ENCODE measurements at regions not wholly inside any gene's neighbourhood (a gene's known extent, or its start where the extent isn't known, plus 50 kb on each side); places are given as distances from the start of the nearest gene placed in this dataset.

DNA sequence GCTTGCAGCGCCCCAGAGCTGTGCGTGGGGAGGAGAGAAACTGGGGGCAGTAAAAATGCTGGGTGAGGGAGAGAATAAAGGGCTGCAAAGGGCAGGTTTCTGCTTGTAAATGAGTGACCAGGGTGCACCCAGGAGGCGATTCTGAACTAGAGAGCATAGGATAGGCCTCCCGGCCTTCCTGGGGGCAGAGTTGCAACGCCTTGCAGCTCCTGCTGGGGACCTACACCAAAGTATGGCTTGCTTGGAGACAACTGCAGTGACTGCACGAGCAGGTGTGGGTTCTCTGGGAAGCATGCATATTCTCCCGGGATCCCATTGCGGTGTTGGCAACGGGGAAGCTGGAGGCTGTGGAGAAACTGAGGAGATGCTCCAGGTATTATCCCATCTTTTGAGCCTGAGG is 111.6 kb upstream of the SPACA1 start:
- DNase-seq (ENCODE audit: low spot score) = no peak

DNA sequence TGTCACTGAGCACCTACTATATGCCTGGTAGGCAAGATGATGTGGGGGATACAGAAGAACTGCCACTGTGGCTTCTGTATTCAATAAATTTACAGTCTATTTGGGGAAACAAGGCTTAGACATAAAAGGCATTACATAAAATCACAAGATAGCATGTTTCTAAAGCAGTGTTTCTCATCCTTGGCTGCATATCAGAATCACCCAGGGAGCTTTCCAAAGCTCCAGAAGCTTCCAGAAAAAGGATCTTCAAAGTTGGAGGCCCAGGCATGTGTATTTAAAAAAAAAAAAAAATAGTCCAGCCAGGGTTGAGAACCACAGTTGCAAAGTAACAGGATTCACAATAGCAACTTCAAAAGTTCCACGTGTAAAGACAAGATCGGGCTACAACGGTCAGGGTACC is 112.4 kb upstream of the SPACA1 start:
- DNase-seq (ENCODE audit: low spot score) = no peak

DNA sequence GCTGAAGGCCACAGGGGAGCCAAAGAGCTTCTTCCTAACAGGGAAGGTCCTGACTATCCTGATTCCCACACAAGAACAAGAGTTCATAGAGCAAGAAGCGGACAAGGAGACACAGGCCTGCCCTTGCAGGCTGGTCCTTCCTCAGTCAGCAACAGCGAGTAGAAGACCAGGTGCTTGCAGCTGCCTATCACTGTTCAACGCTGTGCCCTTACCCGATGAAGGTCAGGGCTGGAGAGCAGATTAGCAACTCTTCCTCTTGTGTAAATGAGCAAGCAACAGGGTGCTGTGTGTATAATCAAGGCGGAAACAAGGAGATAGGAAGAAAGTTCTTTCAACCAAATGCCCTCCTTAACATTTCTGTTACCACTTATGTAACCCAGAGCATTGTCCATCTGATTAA is 115.3 kb upstream of the SPACA1 start:
- no peak for DNase-seq (ENCODE audit: low spot score)

DNA sequence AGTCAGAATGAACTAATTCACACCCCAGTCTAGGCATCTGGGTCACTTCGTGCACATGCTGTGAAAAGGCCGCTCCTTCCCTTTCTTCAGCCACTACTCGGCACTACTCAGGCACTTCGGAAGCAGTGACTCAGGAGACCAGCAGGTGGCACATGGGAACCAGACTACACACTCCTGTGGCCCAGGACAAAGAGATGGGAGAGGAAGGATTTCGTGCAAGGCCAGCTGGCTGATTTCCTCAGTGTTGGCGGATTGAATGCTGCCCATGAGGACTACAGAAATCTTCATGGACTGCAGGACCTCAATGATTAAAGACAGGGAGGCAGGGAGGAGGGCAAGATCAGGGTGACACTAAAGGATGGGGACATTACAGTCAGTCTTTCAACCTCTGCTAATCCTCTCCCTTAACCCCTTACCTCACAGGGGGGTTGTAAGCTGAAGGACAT is 117.8 kb upstream of the SPACA1 start:
- peak; percentile 91 for DNase-seq (ENCODE audit: low spot score)

DNA sequence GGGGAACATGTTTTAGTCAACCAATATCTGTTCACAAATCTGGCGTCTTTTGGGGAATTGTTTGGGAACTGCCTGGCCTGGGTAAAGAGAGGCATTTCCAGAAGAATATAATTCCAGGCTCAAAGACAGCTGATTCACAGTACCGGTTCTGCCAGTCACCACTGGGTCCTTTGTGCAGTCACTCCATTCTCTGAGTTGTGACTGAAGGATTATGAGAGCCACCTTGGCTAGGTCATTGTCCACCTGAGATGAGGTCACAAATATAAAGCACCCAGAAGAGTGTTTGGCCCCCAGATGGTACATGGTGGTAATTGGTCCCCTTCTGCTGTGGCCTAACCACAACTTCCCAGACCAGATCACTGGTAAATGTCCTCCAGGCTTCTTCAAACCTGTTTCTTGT is 121.0 kb upstream of the SPACA1 start:
- no peak for DNase-seq (ENCODE audit: low spot score)

DNA sequence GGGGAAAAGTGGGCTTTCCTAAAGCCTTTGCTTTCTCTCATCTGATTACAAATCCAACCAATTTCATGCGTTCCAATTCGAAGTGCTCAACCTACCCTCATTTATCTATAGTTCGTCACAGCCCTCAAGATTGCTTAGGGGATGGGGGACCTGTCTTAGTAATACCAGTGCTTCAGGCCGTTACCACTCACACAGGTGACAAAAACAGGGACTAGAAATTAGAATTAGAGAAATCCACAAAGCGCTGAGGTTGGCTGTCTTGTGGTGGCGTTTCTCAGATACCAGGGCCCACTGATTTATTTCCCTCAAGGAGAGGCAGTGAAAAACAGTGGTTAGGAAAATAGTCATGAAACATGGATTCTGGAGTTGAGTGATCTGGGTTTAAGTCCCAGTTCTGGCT is 121.6 kb upstream of the SPACA1 start:
- DNase-seq (ENCODE audit: low spot score) = no peak

DNA sequence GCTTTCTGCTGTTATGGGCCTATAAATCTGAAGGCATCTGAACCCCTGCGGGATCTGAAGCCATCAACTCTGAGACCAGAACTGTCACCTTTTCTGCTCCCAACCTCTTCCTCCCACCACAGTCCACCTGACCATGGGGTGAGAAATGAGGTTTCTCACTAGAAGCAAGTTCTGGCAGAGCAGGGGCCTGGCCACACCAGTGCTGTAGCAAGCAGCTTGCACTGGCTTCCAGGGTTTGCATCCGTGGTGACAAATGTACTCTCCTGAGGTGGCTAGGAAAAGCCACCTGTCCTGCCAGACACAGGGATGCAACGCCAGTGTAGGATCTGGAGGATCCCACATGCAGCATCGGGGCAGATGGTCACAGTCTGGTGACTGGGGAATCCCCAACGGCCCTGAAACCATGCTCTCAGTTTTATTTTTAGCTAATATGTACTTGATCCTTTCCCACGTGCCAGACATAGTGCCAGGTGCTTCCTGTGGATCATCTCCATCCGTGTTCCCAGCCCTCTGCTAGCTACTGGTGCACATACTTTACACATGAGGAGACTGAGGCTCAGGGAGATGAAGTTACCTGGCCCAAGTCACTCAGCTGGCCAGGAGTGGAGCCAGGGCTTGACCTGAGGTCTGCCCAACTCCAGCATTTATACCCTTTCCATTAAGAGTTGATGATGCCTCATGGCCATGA is 122.1 kb upstream of the SPACA1 start:
- DNase-seq (ENCODE audit: low spot score) = no peak

DNA sequence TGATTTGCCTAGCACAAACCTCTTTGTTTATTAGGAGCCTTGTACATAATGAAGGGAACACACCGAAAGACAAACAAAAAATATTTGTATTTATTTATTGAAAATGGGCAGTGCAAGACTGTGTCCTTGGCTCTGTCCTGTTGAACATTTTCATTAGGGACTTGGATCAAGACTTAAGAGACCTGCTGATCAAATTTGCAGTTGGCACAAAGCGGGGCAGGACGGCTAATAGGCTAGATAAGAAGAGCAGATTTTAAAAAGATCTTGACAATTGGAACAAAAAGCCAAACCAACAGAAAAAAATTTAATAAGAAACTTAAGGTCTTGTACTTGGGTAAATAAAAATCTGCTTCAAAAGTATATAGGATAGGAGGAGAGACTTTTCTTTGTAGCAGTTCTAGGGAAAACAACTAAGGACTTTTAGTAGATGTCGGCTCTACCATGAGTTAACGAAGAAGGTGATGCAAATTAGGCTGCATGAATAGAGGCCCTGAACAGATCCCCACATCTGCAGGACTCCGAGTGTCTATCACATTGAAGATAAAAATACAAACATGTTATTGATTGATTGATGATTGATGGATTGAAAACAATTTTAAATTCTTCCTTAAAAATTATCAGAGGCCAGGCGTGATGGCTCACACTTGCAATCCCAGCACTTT is 124.1 kb upstream of the SPACA1 start:
- no peak for DNase-seq (ENCODE audit: low spot score)

DNA sequence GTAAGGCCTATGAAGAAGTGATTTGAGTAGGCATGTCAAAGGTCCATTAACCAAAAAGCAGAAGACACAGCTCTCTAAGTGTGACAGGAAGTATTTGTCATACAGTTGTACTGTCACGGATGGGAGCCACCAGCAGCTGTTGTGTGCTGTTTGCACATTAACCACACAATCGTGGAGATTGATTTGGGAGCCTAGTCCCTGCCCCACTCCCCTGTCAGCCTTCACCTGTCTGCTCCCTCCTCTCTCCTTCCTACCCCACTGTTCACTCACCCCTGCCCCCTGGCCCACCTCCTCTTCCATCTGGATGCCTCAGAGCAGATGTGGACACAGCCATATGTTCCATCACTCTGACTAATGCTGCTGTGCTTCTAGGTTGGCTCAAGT is 124.7 kb upstream of the SPACA1 start:
- DNase-seq (ENCODE audit: low spot score) = no peak

DNA sequence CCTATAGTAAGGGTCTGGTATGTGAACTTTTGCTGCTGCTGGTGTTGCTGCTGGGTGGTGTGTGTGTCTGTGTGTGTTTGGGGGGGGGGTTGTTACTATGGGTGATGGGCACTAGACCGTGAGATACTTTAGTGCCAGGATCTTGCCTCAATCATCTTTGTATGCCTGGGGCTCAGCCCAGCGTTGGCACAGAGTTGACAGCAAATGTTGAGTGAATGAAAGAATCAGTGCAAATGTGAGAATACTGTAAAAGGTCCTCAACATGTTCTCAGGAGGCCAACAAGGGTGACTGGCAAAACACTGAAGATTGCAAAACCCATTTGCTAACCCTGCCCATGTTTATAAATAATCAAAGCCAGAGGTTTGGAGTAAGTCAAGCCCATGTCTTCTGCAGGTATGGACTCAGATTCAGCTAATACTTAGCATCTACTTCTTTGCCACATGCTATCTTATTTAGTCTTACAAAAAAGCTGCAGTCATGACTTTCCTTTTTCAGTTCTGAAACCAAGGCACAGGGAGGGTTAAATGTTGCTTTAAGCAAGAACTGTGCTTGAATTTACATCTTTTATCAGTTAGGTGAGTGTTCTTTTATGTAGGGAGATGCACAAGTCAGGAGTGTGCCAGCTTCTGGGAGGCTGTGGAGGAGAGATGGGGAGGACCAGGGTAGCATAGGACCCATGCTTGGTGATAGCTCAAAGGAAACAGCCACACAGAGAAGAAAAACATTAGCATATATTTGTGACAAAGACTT is 125.3 kb upstream of the SPACA1 start:
- DNase-seq (ENCODE audit: low spot score) = no peak

DNA sequence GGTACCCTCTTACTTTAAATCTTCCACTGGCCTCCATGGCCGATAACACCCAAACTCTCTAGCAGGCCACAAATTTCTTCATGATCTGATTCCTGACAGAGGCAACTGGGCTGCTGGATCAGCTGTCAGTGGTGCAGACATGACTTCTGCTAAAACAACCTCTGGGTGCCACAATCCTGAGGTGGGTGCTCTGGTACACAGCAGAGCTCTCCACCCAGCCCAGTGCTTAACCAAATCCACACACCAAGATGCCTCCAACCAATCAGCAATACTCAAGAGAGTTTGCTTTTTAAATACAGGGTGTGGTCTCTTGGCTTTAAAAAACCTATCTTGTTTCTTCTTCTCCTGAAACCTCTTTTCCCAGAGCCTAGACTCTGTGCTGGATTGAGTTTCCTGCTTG is 126.6 kb upstream of the SPACA1 start:
- DNase-seq (ENCODE audit: low spot score) = no peak

DNA sequence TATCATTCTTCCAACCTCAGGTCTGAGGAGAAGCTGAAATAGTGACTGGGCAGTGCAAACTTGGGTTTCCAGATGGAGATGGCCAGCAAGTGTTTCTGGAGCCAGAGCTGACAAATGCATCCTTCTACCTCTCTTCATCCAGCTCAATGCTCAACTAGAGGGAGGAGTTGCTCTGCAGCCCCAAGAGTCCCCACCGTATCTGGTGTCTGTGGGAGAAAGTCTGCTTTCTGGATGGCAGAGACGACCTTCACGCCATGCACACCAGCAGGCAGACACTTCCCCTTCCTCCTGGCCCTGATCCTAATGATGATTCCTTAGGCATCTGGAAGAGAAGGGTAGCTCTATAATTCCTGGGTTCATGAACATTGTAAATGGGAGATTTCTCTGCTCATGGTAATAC is 127.4 kb upstream of the SPACA1 start:
- no peak for DNase-seq (ENCODE audit: low spot score)

DNA sequence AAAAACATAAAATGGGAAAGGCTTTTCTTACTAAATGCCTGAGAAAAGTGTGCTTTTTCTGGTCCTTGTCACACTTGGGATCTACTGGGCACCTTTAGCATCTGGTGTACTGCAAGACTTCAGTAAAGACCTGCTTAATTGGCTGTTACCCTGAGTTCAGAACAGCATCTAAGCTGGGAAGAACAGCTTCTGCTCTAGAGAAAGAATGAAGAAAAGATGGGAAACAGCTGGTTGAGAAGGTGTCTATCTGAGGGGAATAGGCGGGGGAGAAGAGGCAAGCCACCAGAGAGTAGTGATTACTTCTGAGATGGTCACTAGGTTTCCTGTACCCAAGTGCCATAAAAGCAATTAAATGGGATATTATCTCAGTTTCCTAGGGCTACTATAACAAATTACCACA is 128.2 kb upstream of the SPACA1 start:
- DNase-seq (ENCODE audit: low spot score) = no peak

DNA sequence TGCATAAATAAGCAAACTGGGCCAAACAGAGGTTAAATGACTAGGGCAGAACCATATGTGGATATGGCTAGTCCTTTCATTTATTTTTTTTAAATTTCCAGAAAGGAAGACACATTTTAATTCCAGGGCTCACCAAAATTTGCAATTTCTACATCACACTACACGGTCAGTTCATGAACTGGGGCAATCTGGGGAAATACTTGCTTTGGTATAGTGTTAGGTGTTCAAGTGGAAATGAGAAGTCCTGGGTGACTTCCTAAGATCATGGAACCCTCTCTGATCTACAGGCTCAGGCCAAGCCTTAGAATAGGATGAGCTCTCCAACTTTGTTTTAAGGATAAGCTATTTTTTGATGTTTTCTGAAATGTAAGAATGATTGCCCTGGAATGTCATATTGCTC is 128.6 kb upstream of the SPACA1 start:
- DNase-seq (ENCODE audit: low spot score) = no peak

DNA sequence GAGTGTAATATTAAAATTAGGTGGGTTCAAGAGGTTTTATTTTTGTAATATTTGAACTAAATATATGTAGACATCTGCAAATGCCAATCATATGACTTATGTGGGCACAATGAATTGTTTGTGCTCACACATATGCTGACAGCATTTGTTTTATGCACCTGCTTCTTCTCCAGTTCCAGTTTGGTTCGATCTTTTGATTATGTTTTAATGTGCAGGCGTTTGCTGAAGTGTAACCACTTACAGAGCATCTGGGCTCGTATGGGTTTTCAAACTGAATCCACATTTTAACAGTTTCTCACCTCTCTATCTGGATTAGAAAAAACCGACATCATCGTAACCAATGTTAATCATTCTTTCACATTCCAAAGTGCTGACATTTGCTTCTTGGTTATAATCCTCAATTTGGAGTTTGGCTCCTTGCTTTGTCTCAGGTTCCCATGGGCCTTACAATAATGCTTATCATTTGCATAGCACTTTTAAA is 129.1 kb upstream of the SPACA1 start:
- DNase-seq (ENCODE audit: low spot score) = no peak

DNA sequence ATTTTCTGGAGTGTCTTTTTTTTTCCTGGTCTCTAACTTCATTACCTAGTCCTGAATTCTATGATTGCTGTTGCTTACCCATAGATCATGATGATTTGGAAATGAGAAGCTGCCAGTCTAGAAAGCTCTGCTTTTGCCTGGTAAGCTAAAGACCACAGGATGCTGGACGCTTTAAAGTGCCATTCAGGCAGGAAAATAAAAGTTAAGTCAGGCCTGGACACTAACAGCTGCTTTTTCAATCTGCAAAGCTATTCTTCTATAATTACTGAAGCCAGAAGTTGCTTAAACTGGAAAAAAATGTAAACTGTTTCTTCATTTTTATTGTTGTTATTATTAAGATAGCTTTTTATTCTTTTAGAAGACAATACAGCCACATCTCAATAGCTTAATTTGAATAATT is 129.8 kb upstream of the SPACA1 start:
- no peak for DNase-seq (ENCODE audit: low spot score)

DNA sequence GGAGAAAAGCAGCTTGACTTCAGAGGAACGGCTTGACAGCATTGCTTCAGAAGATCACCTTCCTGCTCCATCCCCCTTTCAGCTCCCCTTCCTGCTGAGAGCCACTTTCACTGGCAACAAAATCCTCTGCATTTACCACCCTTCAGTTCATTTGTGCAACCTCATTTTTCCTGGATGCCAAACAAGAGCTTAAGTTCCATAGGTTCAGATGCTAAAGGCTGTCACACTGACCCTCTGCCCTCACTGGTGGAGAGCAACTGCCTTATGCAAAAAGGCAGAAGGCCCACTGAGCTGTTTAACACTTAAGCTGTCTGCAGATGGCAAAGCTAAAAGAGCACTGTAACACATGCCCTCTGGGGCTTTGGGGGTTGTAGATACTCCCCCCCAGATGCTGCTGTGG is 131.2 kb upstream of the SPACA1 start:
- no peak for DNase-seq (ENCODE audit: low spot score)

DNA sequence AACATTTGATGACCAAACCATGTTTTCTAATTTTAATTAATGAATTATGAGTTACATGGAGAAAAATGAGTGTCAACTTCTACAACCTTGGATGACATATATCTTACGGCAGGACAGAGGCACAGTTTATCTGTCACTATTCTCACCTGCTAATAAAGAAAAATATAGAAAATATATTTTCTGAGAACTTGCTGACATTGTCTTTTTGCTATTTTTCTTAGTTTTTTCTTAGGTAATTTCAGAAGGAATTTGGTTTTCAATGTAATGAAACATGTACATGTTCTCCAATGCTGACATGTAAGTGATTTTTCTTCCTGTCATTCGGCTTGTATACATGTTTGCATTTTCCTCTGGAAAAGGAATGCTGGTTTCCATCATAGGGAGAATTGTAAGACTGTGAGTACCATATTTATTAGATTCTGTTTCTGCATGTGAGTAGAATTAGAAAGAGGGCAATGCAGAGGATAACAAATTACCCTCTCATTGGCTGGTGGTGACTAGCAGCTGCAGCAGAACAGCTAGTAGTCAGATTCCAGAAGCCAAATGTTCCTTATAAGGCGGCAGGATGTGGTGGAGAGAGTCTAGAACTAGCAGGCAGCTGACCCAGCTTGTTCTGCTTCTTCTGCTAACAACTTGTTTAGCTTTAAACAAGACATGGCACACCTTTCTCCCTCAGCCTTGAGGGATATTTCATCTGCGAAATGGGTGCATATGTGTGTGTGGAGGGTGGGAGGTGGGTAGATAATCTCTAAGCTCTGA is 132.8 kb upstream of the SPACA1 start:
- DNase-seq (ENCODE audit: low spot score) = peak; percentile 27

DNA sequence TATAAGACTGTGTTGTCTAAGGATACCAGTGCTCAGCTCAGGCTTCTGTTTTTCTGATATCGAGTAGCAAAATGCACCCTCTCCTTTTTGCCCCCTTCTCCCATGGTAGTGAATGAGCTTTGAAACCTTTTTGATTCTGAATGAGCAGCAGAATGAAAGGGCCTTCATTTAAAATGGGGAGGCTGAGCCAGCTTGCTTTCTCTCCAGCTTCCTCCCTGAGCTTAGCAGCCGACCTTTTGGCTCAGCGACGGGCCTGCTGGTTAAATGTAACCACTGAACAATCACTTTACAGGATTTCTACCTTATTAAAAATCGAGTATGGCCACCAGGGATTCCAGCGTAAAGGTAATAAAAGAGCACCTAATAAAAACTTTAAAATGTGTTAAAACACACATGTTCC is 133.7 kb upstream of the SPACA1 start:
- no peak for DNase-seq (ENCODE audit: low spot score)

DNA sequence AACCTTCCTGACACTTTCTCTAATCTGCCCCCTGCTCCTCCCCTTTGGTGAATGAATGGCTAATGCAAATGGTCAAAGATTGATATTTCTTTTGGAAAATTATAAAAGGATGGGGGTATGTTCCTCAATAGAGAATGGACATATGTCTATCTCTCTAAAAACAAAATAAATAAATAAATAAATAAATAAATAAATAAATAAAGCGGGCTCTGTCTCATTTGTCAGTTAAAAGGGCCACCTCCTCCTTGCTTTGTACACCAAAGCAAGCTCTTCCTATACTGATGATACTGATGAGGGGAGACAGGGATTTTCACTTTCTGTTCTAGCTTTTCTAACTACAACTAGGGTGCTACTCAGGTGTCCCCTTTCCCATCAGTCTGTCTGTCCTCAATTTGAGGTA is 135.5 kb upstream of the SPACA1 start:
- no peak for DNase-seq (ENCODE audit: low spot score)

DNA sequence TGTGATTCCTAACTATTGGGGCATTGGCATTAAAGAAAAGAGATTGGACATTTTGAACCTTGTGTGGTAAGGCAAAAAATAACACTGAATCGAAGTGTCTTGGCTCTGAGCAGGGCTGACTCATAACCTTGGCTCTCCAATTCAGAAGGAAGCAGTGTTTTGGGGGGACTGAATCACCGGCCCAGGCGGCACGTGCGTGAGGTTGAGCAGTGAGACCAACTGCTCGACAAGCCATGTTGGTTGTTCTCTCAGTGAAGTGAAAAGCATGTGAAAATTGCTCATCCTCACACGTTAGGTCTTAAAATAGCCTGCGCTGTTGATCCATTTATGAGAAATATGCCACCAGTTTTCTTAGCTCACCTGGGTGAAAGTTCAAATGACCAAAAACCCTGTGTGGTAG is 137.8 kb upstream of the SPACA1 start:
- DNase-seq (ENCODE audit: low spot score) = peak; percentile 73

DNA sequence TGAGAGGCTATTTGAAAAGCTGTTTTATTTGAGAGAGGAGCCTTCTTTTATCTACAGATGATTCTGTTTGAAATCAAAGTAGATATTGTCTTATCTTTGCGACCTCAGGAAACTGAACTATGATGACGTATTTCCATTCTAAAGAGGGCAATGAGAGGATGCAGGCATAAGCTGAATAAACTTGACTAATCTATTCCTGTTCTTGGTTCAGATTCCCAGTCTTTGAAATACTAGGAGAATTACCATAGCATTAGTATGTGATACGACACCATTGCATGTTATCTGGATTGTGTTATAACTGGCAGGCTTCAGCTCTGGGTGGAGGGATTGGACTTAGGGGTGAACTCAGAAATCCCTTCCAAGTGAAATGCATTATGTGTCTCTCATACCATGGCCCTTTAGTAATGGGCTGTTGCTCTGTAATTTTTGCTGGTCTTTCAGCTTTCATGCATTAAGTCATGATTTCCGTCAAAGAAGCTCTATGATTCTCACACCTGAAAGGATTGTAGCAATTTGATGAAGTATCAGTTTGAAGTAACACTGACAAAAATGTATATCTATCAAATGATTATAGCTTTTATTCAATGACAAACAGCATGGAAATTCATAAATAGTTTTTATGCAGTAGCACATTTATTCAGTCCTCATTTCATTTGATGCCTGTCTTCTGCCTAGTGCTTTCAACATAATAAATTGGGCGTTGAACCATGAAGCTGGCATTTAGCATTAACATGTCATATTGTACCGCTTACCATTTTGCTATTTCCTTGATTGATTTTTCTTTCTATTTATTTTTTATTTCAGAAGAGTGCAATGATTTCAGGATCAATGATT is 138.4 kb upstream of the SPACA1 start:
- no peak for DNase-seq (ENCODE audit: low spot score)

All from AG20443 (cell line).